A673 (cell line): ENCODE measurements at regions not wholly inside any gene's neighbourhood (a gene's known extent, or its start where the extent isn't known, plus 50 kb on each side); places are given as distances from the start of the nearest gene placed in this dataset.

Experiments
- BruUV-seq: library from RNA; stranded (reverse); fragments of 400-500 nt; replicated peaks from 2 replicates; lab custom pipeline; 2021; lab: Mats Ljungman, UMichigan
- CTCF ChIA-PET: fragments of 300-600 bp; sonication (Branson Sonifier 250); formaldehyde crosslinking; loops from one replicate; lab custom pipeline; 2022; ENCODE audit warnings: antibody characterized with exemption; lab: Charles Lee
- POLR2A ChIA-PET: fragments of 300-600 bp; sonication (Branson Sonifier 250); formaldehyde crosslinking; loops from one replicate; lab custom pipeline; 2022; ENCODE audit warnings: antibody characterized with exemption; ENCODE audit not compliant: low non-redundant PET; lab: Charles Lee
- DNase-seq: peaks from one replicate; pipeline ENCODE4 v3.0.0-alpha.2; 2015; ENCODE audit warnings: low spot score
- H3K27ac ChIP-seq: fragments of 200-600 bp; sonication (generic); 2 replicates; pipeline ENCODE4 v1.5.1; 2016; ENCODE audit warnings: mixed run types, low read depth, mild to moderate bottlenecking, mixed read lengths, antibody characterized with exemption, low read length; ENCODE audit not compliant: poor library complexity, severe bottlenecking
- H3K27me3 ChIP-seq: fragments of 200-600 bp; sonication (generic); replicated peaks from 2 replicates; pipeline ENCODE4 v1.6.1; 2017; ENCODE audit warnings: mixed run types, low read depth, mild to moderate bottlenecking, mixed read lengths, antibody characterized with exemption, low read length; ENCODE audit not compliant: insufficient read depth, poor library complexity
- H3K36me3 ChIP-seq: fragments of 200-600 bp; sonication (generic); 2 replicates; pipeline ENCODE4 v1.6.1; 2016; ENCODE audit warnings: mixed run types, mild to moderate bottlenecking, mixed read lengths, antibody characterized with exemption, low read length; ENCODE audit not compliant: insufficient read depth, poor library complexity, severe bottlenecking
- H3K4me1 ChIP-seq: fragments of 200-600 bp; sonication (generic); 2 replicates; pipeline ENCODE4 v1.6.1; 2017; ENCODE audit warnings: mixed run types, mild to moderate bottlenecking, mixed read lengths, antibody characterized with exemption, low read length; ENCODE audit not compliant: insufficient read depth, poor library complexity, severe bottlenecking
- H3K4me3 ChIP-seq: fragments of 200-600 bp; sonication (generic); 2 replicates; pipeline ENCODE4 v1.5.1; 2016; ENCODE audit warnings: low read depth, mixed run types, mild to moderate bottlenecking, mixed read lengths, low read length; ENCODE audit not compliant: poor library complexity, severe bottlenecking
- H3K9me3 ChIP-seq: fragments of 200-600 bp; sonication (generic); 2 replicates; pipeline ENCODE4 v1.6.1; 2016; ENCODE audit warnings: mixed run types, low read depth, mild to moderate bottlenecking, mixed read lengths, antibody characterized with exemption, low read length; ENCODE audit not compliant: poor library complexity, severe bottlenecking
- CTCF ChIP-seq: fragments of 300-800, 200-600 bp; sonication (generic); conservative IDR thresholded peaks from 2 replicates; pipeline ENCODE4 v1.5.1; 2017; ENCODE audit warnings: low read depth, mild to moderate bottlenecking, antibody characterized with exemption, low read length, moderate library complexity, mixed read lengths
- EZH2 ChIP-seq: fragments of 200-600 bp; sonication (generic); IDR thresholded peaks from 2 replicates; pipeline ENCODE4 v1.6.1; 2017; ENCODE audit warnings: borderline replicate concordance, low read depth, mild to moderate bottlenecking, mixed read lengths, antibody characterized with exemption, low read length; ENCODE audit not compliant: poor library complexity, severe bottlenecking
- intact Hi-C: fragments of 100-400 bp; cut with micrococcal nuclease; formaldehyde crosslinking; loops from one replicate; pipeline ENCODE4 v1.10.0; 2022; ENCODE audit not compliant: unreplicated experiment

DNA sequence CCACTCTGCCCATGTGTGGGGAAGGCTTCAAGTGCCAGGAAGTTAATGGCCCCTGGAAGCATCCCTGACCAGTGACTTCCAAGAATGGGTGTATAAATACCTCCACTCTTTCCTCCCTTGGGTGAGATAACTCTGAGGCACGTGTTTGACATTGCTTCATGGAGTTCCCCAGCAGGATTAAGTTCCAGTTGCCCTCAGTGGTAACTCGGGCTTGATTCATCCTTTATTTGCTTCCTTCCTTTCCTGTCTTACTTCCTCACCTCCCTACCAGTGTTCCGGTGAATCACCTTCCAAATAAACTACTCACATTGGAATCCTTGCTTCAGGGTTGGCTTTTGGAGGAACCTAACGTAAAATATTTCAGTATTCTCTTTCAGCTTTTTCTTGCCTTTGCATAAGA, 84.6 kb upstream of the JAG1 start:
- POLR2A ChIA-PET, result no interaction called here
- peaks cover 7% of the 10 kb centered on the region for H3K27me3 ChIP-seq
- no peak for DNase-seq
- no TSS peak for BruUV-seq
- TF ChIP-seq CTCF (no peak), EZH2 (no peak)
- intact Hi-C loops, result no loop called here
- H3K36me3 ChIP-seq, result no peaks in the 10 kb centered on the region
- H3K27ac ChIP-seq, result no peak overlapping the region
- no peaks in the 10 kb centered on the region for H3K4me1 ChIP-seq
- no peaks in the 10 kb centered on the region for H3K9me3 ChIP-seq
- CTCF ChIA-PET, result no interaction called here
- no peak overlapping the region for H3K4me3 ChIP-seq

GRCh38 chr20:10761232-10761631, 87.4 kb upstream of the JAG1 start:
- POLR2A ChIA-PET, result no interaction called here
- intact Hi-C loops, result no loop called here
- H3K4me3 ChIP-seq, result no peak overlapping the region
- BruUV-seq, result no TSS peak
- TF ChIP-seq CTCF (no peak), EZH2 (no peak)
- CTCF ChIA-PET, result no interaction called here
- no peak for DNase-seq
- H3K27ac ChIP-seq, result no peak overlapping the region
- no peaks in the 10 kb centered on the region for H3K4me1 ChIP-seq
- H3K9me3 ChIP-seq, result no peaks in the 10 kb centered on the region
- H3K36me3 ChIP-seq, result no peaks in the 10 kb centered on the region
- H3K27me3 ChIP-seq, result no peaks in the 10 kb centered on the region

DNA sequence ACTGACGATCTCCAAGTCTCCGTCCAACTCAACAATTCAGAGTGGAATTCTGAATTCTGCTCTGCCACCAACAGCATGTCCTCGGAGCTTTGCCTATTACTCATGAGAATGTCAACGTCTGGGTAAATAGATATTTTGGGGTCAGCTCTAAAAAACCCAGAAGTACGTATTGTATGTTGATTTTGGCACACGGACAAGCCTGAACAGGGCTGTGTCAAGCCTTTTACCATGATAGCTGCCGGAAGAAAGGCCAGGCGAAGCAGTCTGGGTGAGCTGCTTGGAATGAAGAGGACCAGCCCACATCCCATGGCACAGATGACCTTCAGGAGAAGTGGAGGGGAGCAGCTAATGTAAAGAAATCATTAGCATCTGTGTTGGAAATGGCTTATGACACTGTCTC, 88.0 kb upstream of the JAG1 start:
- CTCF ChIA-PET, result no interaction called here
- BruUV-seq, result no TSS peak
- H3K27ac ChIP-seq, result no peak overlapping the region

More for the DNA sequence above, 88.0 kb upstream of the JAG1 start:
- no peaks in the 10 kb centered on the region for H3K27me3 ChIP-seq
- no peaks in the 10 kb centered on the region for H3K4me1 ChIP-seq
- DNase-seq, result no peak
- POLR2A ChIA-PET, result no interaction called here
- intact Hi-C loops, result no loop called here
- no peaks in the 10 kb centered on the region for H3K36me3 ChIP-seq
- H3K4me3 ChIP-seq, result no peak overlapping the region
- no peak for TF ChIP-seq EZH2
- TF ChIP-seq CTCF, result no peak
- no peaks in the 10 kb centered on the region for H3K9me3 ChIP-seq
